ENCODE measurements at regions not wholly inside any gene's neighbourhood (a gene's known extent, or its start where the extent isn't known, plus 50 kb on each side); places are given as distances from the start of the nearest gene placed in this dataset.

DNA sequence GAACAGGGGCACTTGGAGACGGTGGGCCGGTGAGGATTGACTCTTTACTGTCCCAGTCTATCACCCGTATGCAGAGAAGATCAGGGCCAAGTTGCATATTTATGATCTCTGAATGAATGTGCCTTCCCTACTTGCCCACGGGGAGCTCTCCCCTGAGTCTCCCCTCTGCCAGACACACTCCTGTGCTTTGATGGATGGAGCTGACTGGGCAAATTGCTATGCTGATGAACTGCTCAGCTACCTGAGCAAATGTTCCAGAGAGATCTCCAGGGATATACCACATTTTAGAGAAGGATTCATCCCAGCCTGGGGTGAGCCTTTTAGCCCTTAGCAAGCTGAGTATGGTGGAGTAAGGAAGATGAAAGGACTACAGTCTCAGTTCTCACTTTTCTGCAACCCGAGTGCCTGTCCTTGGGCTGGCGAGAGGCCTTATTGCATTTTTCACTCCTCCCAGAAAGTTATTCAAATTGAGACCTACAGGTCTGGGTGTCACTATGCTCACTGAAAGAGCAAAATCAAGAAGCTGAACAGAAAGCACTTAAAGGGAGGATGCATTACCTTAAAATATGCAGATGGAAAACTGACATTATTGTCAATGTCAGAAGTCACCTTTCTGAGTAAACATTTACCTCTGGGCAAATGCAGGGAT is 526.7 kb upstream of the WWC1 start:
- DNase-seq (ENCODE audit: low read depth) = no peak
- TF ChIP-seq, protein P1, sequence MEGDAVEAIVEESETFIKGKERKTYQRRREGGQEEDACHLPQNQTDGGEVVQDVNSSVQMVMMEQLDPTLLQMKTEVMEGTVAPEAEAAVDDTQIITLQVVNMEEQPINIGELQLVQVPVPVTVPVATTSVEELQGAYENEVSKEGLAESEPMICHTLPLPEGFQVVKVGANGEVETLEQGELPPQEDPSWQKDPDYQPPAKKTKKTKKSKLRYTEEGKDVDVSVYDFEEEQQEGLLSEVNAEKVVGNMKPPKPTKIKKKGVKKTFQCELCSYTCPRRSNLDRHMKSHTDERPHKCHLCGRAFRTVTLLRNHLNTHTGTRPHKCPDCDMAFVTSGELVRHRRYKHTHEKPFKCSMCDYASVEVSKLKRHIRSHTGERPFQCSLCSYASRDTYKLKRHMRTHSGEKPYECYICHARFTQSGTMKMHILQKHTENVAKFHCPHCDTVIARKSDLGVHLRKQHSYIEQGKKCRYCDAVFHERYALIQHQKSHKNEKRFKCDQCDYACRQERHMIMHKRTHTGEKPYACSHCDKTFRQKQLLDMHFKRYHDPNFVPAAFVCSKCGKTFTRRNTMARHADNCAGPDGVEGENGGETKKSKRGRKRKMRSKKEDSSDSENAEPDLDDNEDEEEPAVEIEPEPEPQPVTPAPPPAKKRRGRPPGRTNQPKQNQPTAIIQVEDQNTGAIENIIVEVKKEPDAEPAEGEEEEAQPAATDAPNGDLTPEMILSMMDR (conservative IDR thresholded peaks at IDR 0.05; ENCODE audit: low read depth, low read length) = no peak
- no peak overlapping the region for H3K4me3 ChIP-seq (ENCODE audit: low read length)

DNA sequence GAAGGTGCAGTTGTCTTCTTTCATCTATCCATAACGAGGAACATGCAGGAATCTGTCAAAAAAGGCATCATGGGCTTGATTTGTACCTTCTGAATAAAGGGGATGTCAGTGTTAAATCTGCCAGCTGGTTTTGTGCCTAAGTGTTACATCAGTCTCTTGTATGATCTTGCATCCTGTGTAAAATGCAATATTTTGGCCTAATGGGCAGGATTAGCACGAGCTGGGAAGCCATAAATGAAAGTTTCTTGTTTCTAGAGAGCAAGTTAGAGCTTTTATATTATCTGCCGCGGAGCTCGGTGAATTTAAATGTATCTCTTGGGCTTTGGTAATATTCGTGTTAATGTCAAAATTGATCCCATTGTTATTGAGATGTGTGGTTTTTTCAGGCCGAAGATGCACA is 526.1 kb upstream of the WWC1 start:
- TF ChIP-seq, protein P1 (conservative IDR thresholded peaks at IDR 0.05; ENCODE audit: low read depth, low read length) = no peak
- H3K4me3 ChIP-seq (ENCODE audit: low read length) = no peak overlapping the region
- DNase-seq (ENCODE audit: low read depth) = no peak

DNA sequence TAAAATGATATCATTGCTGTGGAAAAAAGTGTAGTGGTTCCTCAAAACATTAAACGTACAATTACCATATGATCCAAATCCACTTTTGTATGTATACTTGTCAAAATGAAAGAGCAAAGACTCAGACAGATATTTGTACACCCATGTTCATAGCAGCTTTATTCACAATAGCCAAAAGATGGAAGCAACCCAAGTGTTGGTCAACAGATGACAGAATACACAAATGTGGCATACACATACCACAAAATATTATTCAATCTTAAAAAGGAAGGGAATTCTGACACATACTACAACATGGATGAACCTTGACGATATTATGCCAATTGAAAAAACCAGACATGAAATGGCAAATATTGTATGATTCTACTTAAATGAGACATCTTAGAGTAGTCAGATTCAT is 524.5 kb upstream of the WWC1 start:
- H3K4me3 ChIP-seq (ENCODE audit: low read length) = no peak overlapping the region
- no peak for DNase-seq (ENCODE audit: low read depth)
- TF ChIP-seq, protein P1 (conservative IDR thresholded peaks at IDR 0.05; ENCODE audit: low read depth, low read length) = no peak

DNA sequence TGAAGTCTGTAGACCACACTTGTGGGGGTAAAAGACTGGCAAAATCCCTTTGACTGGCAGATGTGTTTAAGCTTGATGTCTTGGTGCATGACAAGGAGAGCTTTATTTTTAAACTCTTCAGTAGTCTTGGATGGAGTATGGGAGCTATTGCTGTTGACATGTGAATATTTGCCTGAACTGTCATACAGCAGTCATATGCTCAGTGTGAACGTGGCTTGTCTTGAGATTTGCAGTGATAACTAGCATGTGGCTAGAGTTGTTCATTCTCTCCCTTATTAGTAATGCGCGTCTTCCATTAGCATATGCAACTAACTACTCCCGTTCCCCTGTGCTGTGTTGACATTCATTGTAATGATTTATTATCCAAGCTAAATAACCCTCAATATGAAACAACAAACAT is 523.6 kb upstream of the WWC1 start:
- H3K4me3 ChIP-seq (ENCODE audit: low read length) = no peak overlapping the region
- no peak for DNase-seq (ENCODE audit: low read depth)
- TF ChIP-seq, protein P1 (conservative IDR thresholded peaks at IDR 0.05; ENCODE audit: low read depth, low read length) = no peak

DNA sequence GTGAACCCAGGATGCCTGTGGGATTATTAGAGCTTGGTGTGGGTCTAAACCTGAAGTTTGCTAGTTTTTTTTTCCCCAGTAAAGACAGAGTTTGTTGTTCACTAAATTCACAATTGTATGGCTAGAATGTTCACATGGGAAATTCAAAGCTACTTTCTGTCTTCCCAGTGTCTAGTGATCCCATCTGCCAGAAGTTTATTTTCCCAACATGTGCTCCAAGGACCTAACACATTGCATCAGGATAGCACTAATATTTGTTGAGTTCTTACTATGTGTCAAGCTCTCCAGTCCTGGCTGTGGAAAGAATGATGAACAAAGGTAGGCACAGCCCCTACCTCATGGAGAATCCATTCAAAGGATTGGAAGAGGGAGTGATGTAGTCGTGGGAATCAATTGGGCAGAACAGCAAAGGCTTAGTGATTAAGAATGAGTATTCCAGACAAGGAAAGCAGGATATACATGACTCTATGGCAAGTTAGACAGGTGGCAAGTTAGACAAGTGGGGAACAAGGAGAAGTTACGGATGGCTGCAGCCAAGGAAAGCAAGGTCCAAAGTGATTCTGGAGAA is 521.5 kb upstream of the WWC1 start:
- H3K4me3 ChIP-seq (ENCODE audit: low read length) = no peak overlapping the region
- DNase-seq (ENCODE audit: low read depth) = no peak
- TF ChIP-seq, protein P1 (conservative IDR thresholded peaks at IDR 0.05; ENCODE audit: low read depth, low read length) = no peak

DNA sequence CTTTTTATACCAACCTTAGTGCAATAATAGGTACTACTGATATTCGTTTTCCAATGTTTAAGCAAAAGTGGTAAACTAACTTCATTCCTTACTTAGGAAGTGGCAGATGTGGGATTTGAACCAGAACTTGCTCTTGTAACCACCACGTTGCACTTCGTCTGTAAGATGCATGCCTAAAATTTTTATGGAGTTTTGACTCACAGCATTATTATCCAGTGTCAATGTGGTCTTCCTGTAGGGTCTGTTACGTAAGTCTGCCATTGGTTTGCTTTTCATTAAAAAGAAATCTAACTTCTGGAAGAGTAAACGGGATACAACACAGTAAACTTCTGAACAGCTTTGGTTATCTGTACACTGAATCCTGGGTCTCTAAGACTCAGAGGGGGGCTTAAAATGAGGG is 521.0 kb upstream of the WWC1 start:
- TF ChIP-seq, protein P1 (conservative IDR thresholded peaks at IDR 0.05; ENCODE audit: low read depth, low read length) = no peak
- no peak for DNase-seq (ENCODE audit: low read depth)
- no peak overlapping the region for H3K4me3 ChIP-seq (ENCODE audit: low read length)

DNA sequence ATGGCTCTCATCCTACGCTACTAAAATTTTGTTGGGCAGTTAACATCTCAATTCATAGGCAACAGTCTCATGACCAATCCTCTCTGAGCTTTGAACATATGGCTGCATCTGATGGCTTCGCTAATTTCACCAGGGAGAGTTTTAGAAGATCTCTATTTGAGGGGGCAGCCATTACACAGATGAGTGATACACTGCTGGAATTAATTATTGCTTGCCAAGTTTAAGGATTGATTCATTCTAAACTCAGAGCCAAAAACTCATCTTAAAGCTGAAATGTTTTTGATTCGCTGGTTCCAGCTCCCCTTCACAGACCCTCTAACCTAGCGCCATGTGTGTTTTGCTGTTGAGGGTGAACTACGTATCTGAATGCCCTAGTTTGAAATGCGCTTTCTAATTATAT is 519.9 kb upstream of the WWC1 start:
- DNase-seq (ENCODE audit: low read depth) = no peak
- TF ChIP-seq, protein P1 (conservative IDR thresholded peaks at IDR 0.05; ENCODE audit: low read depth, low read length) = no peak
- no peak overlapping the region for H3K4me3 ChIP-seq (ENCODE audit: low read length)
